HG03457 (cell line): ENCODE measurements at regions not wholly inside any gene's neighbourhood (a gene's known extent, or its start where the extent isn't known, plus 50 kb on each side); places are given as distances from the start of the nearest gene placed in this dataset.
"Not testable (repeated sequence)": the region's sequence is repeated elsewhere in the genome, so short reads cannot be mapped to it uniquely, and the experiment has no call there.

Source experiments
- ATAC-seq: cut with Tn5 transposase; IDR thresholded peaks from one replicate; pipeline ENCODE4 v1.9.1; 2021; ENCODE audit warnings: moderate number of reproducible peaks; ENCODE audit not compliant: unreplicated experiment

DNA sequence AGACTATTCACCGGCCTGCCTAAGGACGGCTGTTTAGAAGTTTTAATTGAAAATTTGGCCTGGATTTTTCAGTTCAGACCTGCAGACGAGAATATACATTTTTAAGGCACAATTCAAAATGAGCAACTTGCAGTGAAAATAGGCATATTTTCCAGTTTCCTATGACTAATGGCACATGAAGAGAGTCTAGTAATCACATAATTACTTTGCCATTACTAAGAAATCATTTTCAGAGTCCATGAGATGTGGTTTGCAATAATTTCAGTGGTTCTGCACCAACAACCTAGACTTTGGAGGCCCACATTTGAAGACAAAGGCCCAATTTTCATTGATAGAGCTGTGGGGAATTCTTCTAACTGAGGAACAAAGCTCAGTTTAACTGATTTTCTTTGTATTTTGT, 205.3 kb downstream of the SOX2 start:
- no peak for ATAC-seq

DNA sequence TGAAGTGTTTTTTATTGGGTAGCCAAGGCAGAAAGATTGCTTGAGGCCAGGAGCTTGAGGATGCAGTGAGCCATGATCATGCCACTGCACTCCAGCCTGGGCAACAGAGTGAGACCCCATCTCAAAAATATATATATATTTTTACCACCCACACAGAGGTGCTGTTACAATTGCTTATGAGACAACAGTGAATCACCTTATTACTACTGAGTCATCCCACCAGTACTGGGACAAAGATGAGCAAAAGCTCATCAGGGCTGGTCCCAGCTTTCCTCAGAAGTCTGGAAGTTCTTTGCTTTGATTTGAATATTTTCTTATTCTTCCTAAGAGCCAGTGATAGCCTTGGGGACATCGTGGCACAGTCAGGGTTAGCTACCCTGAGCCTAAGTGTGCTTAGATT, 207.7 kb downstream of the SOX2 start:
- no peak for ATAC-seq

DNA sequence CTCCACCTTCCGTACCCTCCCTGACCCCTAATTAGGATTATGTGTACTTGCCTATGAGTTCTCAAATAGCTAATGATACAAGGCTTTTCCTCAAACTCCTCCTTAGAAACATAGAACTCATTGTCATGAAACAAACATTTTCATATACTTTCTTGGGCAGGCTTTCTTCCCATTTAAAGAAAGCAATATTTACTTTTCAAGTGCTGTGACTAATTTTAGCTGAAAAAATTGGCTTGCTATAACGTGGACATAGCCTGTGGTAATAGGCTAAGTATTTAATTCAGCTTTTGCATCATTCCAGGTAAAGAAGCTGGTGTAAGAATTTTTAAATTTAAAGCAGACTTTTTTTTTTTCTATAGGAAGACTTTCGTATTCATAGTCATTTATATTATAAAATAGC, 208.7 kb downstream of the SOX2 start:
- no peak for ATAC-seq

DNA sequence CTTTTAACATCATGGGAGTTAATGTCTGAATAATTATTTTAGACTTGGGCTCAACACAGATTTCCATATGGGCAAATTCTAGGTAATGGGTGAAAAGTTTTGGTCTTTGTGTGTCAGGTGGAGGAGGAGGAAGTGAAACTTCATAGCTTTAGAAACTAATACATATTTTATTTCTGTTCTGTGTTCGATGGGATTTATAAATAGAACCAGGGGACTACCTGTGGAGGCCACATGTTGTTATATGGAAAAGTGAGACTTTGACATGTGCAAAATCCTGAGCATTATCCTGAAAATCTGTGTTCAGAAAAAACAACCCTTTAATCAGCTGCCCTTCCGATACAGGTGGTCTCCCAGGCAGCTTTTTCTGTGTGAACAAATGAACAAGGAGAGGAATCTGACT, 209.5 kb downstream of the SOX2 start:
- ATAC-seq, result peak; percentile 95

DNA sequence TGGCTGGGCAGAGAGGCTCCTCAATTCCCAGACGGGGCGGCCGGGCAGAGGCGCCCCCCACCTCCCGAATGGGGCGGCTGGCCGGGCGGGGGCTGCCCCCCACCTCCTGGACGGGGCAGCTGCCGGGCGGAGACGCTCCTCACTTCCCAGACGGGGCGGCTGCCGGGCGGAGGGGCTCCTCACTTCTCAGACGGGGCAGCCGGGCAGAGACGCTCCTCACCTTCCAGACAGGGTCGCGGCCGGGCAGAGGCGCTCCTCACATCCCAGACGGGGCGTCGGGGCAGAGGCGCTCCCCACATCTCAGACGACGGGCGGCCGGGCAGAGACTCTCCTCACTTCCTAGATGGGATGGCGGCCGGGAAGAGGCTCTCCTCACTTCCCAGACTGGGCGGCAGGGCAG, 214.1 kb downstream of the SOX2 start:
- not testable (repeated sequence) for ATAC-seq

DNA sequence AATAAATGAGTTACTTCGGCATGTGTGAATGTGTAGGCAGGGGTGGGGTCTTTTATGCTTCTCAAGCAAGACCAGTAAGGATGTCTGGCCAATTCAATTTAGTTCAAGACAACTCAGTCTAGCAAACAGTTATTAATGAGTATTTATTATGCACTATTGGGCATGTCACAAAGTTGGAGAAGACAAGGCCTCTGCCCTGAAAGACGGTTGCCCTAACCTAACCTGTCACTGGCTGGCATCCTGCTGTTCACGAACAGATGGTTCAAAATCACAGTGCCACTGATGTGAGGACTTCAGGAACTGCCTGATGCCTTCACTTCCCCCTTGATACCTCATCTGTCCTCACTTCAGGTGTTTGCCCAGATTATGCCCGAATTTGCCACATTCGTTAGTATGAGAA, 217.8 kb downstream of the SOX2 start:
- ATAC-seq, result no peak

DNA sequence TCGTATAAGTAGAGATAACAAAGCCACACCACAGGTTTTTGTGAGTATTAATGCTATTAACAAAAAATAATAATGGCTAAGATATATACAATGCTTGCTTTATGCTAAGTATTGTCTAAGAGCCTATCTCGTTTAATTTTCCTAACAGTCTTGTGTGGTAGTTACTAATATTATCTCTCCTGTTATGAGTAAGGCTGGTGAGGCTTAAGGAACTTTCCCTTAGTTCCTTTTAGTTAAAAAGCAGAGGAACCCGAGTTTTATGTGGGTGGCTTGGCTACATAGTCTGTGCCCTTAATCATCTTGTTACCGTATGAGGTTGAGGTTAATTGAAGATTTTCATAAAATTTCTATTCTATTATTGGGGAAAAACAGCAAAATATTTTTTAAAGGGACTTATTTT, 218.4 kb downstream of the SOX2 start:
- no peak for ATAC-seq

DNA sequence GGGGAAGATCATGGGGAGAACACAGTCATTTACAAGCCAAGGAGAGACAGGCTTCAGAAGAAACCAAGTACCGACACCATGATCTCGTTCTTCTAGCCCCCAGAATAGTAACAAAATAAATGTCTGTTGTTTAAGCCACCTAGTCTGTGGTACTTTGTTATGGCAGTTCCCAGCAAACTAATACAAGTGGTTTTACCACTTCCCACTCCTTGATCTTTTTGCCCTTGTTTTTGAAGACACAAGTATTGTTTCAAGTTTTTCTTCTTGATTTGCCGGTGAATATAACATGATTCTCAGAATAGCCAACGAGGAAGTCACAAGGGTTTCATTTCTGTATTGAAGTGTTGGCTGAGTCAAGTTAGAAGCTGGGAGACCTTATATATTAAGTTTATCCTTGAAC, 220.3 kb downstream of the SOX2 start:
- ATAC-seq, result no peak

DNA sequence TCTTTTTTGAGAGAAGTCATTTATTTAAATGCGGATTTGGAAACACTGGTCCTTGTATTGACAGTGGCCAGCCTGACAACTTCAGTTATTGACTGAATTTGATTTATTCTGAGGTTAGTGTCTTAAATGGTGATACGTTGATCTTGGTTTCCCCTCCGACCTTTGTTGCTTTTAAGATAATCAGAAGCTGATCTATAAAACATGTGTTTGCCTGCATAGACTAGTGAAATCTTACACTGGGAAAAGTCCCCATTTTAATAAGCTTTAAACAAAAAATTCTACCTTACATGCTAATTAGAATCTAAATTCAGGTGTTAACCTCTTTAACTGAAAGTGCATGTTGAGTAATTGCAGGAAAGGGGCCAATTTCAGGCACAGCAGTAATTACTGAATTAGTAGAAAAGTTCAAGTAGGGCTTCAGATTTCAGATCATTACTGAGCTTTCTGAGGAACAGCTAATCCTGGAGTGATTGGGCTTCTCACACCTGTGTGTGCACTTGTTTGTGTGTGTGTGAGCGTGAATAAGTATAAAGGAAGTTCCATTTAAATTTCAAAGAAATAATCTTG, 221.4 kb downstream of the SOX2 start:
- no peak for ATAC-seq

DNA sequence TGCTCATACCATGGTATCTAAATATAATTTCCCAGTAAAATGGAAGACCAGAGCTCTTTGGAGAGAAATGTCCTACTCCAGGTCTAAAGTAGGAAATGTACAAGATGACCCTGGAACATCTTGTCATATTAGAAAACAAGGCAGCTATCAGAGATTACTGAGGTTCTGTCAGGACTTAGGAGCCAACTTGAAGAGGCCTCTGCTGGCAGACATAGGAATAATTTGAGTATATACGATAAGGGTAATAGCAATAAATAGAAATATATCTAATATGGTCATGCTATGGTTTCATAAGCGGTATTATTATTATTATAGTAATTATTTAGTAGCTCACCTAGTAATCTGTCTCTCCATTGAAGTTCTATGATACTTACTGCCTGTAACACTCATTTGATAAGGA, 224.2 kb downstream of the SOX2 start:
- no peak for ATAC-seq

DNA sequence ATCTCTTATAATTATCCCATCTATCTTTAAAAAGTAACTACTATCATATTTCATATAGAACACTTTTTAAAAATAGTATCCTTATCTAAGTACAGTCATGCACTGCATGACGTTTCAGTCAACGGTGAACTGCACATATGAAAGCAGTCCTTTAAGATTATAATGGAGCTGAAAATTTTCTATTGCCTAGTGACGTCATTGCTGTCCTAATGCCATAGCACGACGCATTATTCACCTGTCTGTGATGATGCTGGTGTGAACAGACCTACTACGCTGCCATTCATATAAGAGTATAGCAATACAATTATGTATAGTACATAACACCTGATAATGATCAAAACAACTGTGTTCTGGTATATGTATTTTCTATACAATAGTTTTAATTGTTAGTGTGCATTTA, 225.0 kb downstream of the SOX2 start:
- no peak for ATAC-seq

DNA sequence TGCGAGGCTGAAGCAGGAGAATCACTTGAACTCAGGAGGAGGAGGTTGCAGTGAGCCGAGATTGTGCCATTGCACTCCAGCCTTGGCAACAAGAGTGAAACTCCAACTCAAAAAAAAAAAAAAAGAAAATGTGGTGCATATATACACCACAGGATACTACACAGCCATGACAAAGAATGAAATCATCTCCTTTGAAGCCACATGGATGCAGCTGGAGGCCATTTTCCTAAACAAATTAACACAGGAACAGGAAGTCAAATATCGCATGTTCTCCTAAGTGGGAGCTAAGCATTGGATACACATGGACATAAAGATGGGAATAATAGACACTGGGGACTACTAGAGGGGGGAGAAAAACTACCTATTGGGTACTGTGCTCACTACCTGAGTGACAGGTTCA, 226.9 kb downstream of the SOX2 start:
- not testable (repeated sequence) for ATAC-seq

DNA sequence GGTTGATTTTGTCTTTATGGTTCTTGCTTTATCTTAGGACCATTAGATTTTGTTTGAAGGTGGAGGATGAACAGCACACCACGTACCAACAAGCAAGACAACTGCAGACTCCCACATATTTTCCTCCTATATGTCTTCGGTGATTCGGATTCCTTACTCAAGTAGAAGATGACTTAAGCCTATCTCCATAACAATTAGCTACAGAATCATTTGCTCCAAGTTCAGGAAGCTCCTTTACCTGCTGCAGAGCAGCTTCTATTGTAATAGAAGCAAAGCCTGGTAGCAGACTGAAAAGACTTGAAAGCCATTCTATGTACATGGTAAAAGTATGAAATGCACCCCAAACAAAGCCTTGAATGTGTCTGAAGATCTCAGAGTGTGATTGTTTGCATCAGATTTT, 229.0 kb downstream of the SOX2 start:
- no peak for ATAC-seq

DNA sequence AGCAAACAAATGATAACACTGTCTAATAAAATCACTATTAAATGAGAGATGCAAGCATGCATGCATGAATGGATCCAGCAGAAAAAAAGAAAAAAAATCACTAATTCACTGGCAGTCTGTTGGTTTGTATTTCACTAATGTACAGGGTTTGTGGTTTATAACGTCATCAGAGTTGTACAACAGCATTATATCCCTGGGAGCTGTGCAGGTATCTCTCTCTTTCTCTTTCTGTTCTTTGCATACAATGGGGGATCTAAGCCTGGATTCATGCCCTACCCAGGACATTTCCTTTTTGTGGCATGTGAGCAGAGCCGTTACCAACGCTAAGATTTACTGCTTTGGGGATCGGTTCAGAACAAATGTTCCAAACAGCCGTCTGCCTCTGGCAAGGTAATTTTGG, 229.5 kb downstream of the SOX2 start:
- ATAC-seq, result peak; percentile 75

DNA sequence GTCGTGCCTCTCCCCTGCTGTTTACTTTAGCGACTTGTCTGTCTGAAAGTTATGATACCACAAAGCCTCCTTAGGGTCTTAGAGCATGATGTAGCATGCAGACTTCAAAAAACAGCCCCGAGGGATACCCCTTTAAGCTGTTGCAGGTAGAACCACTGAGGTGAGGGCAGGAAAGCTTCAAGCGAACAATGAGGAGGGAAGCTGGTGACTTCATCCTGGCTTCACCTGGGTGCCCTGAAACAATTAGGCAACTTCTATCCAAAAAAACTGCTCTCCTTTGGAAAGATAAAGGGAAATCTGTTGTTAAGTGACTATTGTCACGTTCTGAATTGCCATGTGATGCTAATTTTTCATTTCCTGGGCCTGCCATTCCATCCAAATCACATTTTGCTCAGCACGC, 231.6 kb downstream of the SOX2 start:
- no peak for ATAC-seq

DNA sequence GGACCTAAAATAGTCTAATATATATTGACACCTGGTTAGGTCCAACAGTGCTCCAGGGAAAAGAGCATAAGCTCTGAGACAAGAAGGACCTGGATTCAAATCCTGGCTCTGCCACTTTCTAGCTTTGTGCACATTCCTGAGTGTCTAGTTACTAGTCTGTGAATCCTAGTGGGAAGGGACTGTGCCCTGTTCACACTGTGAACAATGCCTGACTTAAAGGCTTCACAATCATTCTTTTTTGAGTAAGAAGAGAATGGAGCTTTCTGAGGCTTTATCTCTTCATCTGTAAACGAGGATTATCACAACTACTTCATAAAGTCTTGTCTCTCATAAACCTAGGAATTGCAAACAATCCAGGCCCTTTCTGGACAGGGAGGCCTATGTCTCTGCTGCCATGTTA, 235.9 kb downstream of the SOX2 start:
- no peak for ATAC-seq

DNA sequence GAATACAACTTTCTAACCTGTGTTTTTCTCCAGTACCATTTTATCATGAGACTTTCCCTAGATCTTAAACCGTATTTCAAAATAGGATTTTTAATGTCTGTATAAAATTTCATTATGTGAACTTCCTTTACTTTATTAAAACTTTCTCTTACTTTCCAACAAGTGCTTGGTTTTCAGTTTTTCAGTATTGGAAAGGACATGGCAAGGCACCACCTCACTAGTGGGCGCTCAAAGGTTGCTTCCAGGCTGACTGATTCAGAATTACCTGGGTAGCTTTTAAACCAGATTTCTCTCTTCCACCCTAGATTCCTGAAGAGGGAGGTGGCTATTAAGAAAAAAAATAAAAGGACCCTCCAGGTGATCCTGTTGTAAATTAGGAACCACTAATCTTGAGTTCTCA, 236.6 kb downstream of the SOX2 start:
- no peak for ATAC-seq

DNA sequence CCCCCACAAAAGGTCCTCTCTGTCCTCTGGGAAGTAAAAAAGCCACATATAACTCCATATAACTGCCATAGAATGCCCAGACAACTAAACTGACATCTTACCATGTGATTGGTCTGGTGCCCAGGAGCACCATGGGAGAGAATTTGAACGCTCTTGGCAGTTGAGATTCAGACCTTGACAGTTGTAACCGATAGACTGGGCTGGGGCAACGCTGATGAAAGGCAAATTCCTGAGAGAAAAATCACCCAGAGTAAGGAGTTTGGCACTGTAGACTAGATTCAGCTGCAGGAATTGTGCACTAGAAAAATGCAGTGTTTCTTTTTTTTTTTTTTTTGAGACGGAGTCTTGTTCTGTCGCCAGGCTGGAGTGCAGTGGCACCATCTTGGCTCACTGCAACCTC, 240.5 kb downstream of the SOX2 start:
- no peak for ATAC-seq

DNA sequence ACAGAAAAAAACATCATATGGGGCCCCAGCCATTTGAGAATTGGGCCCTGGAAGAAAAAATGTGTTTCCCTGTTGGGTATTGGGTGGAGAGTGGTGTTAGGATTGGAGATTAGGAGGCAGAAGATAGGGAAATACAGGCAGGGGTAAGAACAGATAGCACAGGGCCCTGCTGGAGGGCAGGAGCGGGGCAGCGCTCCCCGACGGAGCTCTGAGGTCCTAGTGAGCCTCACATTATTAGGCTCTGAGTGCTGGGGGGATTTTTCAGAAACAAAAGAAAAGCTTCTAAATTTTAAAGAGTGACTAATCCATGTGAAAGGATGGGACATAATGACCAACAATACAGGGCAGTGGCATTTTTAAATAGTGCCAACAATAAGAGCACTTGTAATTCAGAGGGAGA, 241.2 kb downstream of the SOX2 start:
- no peak for ATAC-seq

DNA sequence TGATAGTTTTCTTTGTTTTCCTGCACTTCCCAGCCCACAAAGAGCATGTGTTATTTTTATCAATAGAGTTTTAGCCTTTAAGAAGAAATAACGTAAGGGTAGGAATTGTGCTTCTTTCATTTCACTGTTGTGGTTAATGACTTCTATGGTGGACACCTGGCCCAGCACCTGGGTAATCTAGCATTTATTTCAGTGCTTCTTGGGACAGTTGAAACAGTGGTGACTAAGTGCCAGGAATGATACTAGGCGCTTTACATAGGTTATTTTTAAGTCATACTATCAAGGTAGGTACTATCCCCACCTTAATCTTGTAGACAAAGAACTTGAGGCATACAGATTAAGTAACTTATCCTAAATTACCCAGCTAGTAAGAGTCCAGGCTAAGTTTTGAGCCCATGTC, 243.8 kb downstream of the SOX2 start:
- no peak for ATAC-seq

DNA sequence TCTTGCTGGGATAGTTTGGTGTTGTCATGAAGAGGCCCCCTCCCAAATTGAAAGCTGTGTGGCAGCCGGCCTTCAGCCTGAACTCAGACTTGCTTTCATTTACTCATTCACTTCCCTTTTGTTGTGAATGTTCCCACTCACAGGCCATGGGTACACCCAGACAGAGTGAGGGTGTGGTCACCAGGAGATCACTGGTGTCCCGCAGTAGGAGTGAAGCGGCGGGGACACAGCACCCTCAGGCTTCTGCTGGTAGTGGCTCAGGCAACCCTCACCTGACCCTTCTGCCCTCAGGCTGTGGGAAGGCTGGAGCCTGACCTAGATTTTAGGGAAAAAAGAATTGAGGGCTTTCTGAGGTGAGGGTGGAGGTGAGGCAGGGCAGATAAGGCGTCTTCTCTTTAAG, 244.4 kb downstream of the SOX2 start:
- no peak for ATAC-seq

DNA sequence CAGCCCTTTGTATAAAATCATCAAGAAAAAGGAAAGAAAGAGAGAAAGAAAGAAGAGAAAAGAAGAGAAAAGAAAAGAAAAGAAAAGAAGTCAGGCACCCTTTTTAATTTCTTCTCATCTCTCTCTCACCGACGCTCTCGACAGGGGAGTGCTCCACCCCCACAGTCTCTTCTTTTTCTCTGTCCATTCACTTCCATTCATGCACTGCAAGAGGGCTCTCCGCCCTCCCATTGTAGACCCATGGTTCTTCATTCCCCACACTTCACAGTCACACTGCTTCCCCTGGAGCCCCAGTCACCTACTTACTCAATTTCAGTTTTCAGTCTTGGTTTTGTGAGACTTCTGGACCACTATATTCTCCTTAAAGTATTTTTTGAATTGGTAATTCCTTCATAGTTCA, 254.7 kb downstream of the SOX2 start:
- no peak for ATAC-seq

DNA sequence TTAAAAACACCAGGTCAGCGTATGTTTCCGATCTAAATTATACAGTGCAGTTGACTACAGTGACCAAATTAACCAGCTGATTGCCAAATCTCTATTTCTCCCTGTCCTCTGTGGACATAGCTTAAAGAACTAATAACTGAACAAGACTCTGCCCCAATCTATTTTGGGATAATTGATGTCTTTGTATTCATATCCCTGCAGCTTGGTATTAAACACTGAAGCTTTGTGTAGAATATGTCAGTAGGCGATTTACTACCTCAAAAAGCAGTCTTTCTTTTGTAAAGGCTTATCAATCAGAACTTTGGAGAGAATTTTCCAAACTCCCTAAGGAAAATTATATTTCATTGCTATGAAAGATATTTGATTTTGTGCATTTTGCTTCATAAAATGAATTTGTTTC, 258.2 kb downstream of the SOX2 start:
- ATAC-seq, result no peak

DNA sequence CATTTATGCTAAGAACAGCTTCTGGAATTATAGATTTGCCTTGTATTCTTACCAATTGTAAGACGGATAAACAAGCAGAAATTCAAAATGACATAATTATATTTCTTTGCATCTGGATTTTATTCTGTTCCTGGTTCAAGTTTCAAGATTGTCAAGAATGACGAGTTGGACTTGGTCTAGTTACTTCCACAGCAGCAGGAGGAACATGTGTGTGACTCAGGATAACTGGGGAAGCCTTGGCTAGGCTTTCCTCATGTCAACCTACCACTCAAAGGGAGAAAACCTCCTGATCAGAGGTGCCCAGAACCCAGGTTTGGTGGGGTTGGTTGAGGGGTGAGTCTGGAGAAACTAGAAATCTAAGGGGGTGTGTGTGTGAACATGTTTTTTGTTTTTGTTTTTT, 259.7 kb downstream of the SOX2 start:
- no peak for ATAC-seq
